Lower lobe of right lung (tissue), 2 donors: ENCODE measurements at regions not wholly inside any gene's neighbourhood (a gene's known extent, or its start where the extent isn't known, plus 50 kb on each side); places are given as distances from the start of the nearest gene placed in this dataset.
"Not testable (repeated sequence)": the region's sequence is repeated elsewhere in the genome, so short reads cannot be mapped to it uniquely, and the experiment has no call there.

Experiments
- ATAC-seq, 2 donors: fragments of 200-7000 bp; cut with Tn5 transposase; one replicate each; pipeline ENCODE4 v1.9.1; 2020 to 2022; ENCODE audit warnings: mild to moderate bottlenecking in 2 of 2, moderate library complexity in 2 of 2
- DNase-seq: peaks from one replicate; pipeline ENCODE4 v3.0.0-alpha.2; 2020
- H3K27ac ChIP-seq: fragments of 200-600 bp; one replicate; pipeline ENCODE4 v1.8.0; 2022
- H3K27me3 ChIP-seq: fragments of 200-600 bp; one replicate; pipeline ENCODE4 v1.8.0; 2022; ENCODE audit warnings: low read depth
- H3K36me3 ChIP-seq: fragments of 200-600 bp; one replicate; pipeline ENCODE4 v1.8.0; 2022; ENCODE audit warnings: mild to moderate bottlenecking
- H3K4me1 ChIP-seq: fragments of 200-600 bp; one replicate; pipeline ENCODE4 v1.8.0; 2022
- H3K4me3 ChIP-seq: fragments of 200-600 bp; one replicate; pipeline ENCODE4 v1.8.0; 2022; ENCODE audit warnings: mild to moderate bottlenecking
- H3K9me3 ChIP-seq: fragments of 200-600 bp; one replicate; pipeline ENCODE4 v1.8.0; 2022
- intact Hi-C: fragments of 100-400 bp; cut with DNase I; formaldehyde crosslinking; loops from one replicate; pipeline ENCODE4 v1.11.0; 2022
- TF ChIP-seq, protein P1 (sequence below): fragments of 200-600 bp; IDR thresholded peaks from one replicate; pipeline ENCODE4 v1.8.0; 2022; ENCODE audit warnings: antibody characterized with exemption, mild to moderate bottlenecking
- donor health status: DM: no; HTN: yes; CAD: no; lungs with severe emphysema.

DNA sequence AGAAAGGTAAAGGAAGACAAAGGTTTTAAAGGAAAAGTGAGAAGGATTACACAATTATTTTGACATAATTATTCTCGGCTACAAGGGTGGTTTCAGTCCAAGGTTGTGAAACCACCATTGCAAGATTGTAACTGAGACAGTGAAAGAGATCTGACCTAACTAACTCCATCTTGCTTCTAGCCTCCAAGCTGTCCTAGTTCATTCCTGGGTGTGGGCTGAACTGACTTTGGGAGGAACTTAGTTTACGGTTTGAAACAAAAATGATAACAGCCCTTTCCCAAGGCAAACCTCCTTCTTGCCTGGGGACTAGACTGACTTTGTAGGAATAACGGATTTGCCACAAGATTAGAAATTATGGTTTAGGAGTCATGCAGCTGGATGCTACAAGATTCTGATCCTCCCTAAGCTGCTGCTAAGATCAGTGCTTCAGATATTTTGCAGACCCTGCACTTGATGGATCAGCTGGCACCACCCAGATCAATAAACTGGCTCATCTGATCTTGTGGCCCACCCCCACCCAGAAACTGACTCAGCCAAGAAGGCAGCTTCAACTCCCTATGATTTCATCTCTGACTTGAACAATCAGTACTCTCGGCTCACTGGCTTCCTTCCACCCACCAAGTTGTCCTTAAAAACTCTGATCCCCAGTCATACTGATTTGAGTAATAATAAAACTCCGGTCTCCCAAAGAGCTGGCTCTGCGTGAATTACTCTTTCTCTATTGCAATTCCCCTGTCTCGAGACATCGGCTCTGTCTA is 57.7 kb upstream of the AADACL2 start:
- no peaks in the 10 kb centered on the region for H3K4me1 ChIP-seq
- intact Hi-C loops: no loop called here
- DNase-seq (no peak), ATAC-seq (no peak)
- H3K27me3 ChIP-seq: no peaks in the 10 kb centered on the region
- no peak overlapping the region for H3K27ac ChIP-seq
- peaks cover 5% of the 10 kb centered on the region for H3K9me3 ChIP-seq
- TF ChIP-seq, protein P1, sequence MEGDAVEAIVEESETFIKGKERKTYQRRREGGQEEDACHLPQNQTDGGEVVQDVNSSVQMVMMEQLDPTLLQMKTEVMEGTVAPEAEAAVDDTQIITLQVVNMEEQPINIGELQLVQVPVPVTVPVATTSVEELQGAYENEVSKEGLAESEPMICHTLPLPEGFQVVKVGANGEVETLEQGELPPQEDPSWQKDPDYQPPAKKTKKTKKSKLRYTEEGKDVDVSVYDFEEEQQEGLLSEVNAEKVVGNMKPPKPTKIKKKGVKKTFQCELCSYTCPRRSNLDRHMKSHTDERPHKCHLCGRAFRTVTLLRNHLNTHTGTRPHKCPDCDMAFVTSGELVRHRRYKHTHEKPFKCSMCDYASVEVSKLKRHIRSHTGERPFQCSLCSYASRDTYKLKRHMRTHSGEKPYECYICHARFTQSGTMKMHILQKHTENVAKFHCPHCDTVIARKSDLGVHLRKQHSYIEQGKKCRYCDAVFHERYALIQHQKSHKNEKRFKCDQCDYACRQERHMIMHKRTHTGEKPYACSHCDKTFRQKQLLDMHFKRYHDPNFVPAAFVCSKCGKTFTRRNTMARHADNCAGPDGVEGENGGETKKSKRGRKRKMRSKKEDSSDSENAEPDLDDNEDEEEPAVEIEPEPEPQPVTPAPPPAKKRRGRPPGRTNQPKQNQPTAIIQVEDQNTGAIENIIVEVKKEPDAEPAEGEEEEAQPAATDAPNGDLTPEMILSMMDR: no peak
- H3K36me3 ChIP-seq: no peaks in the 10 kb centered on the region
- no peak overlapping the region for H3K4me3 ChIP-seq

DNA sequence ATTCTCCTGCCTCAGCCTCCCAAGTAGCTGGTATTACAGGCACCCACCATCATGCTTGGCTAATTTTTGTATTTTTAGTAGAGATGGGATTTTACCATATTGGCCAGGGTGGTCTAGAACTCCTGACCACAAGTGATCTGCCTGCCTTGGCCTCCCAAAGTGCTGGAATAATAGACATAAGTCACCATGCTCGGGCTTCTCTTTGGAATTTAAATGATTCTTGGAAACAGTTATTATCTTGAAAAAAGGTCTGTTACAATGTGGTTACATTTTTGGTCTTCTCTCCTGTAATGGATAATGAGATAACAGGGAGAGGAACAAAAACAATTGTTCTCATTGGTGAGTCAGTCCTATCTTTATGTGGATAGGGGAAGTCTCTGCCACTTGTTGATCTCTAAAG is 59.8 kb upstream of the AADACL2 start:
- H3K4me3 ChIP-seq: no peak overlapping the region
- DNase-seq (no peak), ATAC-seq (no peak)
- H3K36me3 ChIP-seq: no peaks in the 10 kb centered on the region
- H3K4me1 ChIP-seq: no peaks in the 10 kb centered on the region
- H3K27ac ChIP-seq: no peak overlapping the region
- TF ChIP-seq, protein P1: no peak
- intact Hi-C loops: no loop called here
- H3K9me3 ChIP-seq: peaks cover 5% of the 10 kb centered on the region
- H3K27me3 ChIP-seq: no peaks in the 10 kb centered on the region

DNA sequence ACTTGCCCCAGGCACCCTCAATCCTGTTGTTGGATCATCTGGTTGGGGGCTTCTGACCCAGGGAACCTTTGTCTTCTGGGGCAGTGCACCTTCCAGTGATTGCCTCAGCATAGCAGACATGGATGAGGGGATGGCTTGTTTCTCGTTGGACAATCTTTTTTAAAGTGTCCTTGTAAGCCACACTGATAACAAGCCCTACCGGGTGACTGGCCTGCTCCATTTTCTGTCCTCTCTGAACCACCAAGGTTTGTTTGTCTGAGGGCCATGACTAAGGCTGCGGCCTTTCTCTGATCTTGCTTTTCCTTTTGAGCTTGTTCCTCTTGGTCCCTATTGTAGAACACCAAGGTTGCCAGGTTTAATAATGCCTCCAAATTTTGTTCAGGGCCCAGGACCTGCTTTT is 66.0 kb upstream of the AADACL2 start:
- H3K4me1 ChIP-seq, ATAC-seq, intact Hi-C loops, H3K27me3 ChIP-seq, H3K27ac ChIP-seq, DNase-seq, H3K9me3 ChIP-seq, H3K4me3 ChIP-seq, H3K36me3 ChIP-seq: not testable (repeated sequence)

DNA sequence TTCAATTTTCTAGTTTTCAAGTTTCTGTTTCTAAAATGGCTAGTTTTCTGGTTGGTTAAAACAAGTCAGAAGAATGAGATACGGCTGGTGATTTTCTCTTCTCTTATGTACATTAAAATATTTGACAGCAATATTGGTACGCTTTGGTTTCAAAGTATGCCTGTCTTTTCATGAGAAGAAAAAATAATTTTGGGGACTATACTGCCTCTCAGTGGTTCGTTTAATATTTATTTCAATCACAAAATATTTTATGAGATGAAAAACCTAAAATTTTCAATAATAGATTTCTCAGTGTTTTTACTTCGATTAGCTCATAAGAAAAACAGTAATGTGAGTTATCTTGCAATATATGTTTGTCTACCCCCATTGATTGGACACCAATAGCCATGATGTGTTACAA is 72.8 kb upstream of the AADACL2 start:
- intact Hi-C loops: no loop called here
- H3K36me3 ChIP-seq: no peaks in the 10 kb centered on the region
- H3K27me3 ChIP-seq: no peaks in the 10 kb centered on the region
- no peaks in the 10 kb centered on the region for H3K9me3 ChIP-seq
- no peaks in the 10 kb centered on the region for H3K4me1 ChIP-seq
- H3K4me3 ChIP-seq: no peak overlapping the region
- no peak for ATAC-seq
- H3K27ac ChIP-seq: no peak overlapping the region
- TF ChIP-seq, protein P1: no peak
- DNase-seq: no peak

DNA sequence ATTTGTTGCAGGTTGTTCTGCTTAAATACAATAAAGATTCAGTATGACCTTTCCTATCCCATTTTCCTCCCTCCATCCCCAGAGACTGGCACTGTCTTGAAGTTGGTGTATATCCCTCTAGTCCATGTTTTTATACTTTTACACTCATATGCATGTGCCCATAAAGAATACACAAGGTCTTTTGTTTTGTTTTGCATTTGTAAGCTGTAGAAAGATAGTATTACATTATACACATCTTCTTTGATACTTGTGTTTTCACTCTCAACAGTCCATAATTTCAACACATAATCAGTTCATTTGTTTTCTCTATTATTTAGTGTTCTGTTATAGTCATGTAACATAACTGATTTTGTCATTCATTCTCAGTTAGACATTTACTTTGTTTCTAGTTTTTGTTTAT is 88.7 kb upstream of the AADACL2 start:
- H3K4me3 ChIP-seq: no peak overlapping the region
- TF ChIP-seq, protein P1: no peak
- intact Hi-C loops: no loop called here
- no peaks in the 10 kb centered on the region for H3K4me1 ChIP-seq
- H3K9me3 ChIP-seq: no peaks in the 10 kb centered on the region
- H3K27me3 ChIP-seq: no peaks in the 10 kb centered on the region
- DNase-seq: no peak
- H3K27ac ChIP-seq: no peak overlapping the region
- no peaks in the 10 kb centered on the region for H3K36me3 ChIP-seq
- ATAC-seq: no peak

DNA sequence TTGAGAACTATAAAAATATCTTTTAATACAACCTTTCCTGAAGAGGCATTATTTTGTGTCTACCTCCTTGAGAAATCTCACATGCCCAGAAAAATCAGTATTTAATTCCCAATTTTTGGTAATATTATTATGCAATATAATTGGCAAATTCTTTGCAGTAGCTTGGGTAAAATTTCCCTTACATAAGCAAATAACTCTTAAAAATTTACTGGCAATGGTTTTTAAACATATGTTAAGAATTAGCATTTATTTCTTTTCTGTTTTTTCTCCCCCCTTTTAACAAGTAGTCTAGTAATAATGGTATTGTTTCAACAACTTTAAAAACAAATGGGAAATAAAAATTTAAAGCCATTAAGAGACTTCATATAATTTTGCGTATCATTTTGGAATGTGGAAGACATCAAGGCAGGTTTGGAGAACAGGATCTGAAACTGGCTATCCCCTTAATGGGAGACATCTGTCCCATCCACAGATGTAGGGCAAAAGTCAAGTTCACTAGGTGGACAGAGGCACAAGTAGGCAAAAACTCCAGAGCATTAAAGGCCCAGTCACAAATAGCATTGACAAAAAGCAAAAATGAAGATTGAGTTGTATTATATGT is 89.6 kb upstream of the AADACL2 start:
- DNase-seq (no peak), ATAC-seq (no peak)
- Histone ChIP-seq H3K27ac (no peak overlapping the region), H3K9me3 (no peaks in the 10 kb centered on the region), H3K36me3 (no peaks in the 10 kb centered on the region), H3K4me1 (peaks cover 4% of the 10 kb centered on the region), H3K27me3 (no peaks in the 10 kb centered on the region), H3K4me3 (no peak overlapping the region)
- intact Hi-C loops: no loop called here
- TF ChIP-seq, protein P1: no peak
